H9 (cell line): ENCODE measurements at regions not wholly inside any gene's neighbourhood (a gene's known extent, or its start where the extent isn't known, plus 50 kb on each side); places are given as distances from the start of the nearest gene placed in this dataset.
"Not testable (repeated sequence)": the region's sequence is repeated elsewhere in the genome, so short reads cannot be mapped to it uniquely, and the experiment has no call there.

ENCODE experiments used
- DNase-seq: peaks from one replicate; pipeline ENCODE4 v3.0.0-alpha.2; 2017
- H2AFZ ChIP-seq: one replicate; pipeline ENCODE4 v1.6.1; 2013; ENCODE audit warnings: mild to moderate bottlenecking, low read length, control low read depth, moderate library complexity
- H2AK5ac ChIP-seq: 2 replicates; pipeline ENCODE4 v1.6.1; 2013; ENCODE audit warnings: low read length, control low read depth, mixed read lengths; ENCODE audit not compliant: insufficient read length
- H2BK120ac ChIP-seq: one replicate; pipeline ENCODE4 v1.6.1; 2013; ENCODE audit warnings: low read depth, mild to moderate bottlenecking, low read length, control low read depth, inconsistent platforms; ENCODE audit not compliant: poor library complexity, severe bottlenecking
- H2BK12ac ChIP-seq: 2 replicates; pipeline ENCODE4 v1.6.1; 2013; ENCODE audit warnings: low read length, control low read depth, mixed read lengths, low read depth; ENCODE audit not compliant: insufficient read length
- H2BK15ac ChIP-seq: 2 replicates; pipeline ENCODE4 v1.6.1; 2013; ENCODE audit warnings: low read depth, low read length, control low read depth
- H2BK20ac ChIP-seq: one replicate; pipeline ENCODE4 v1.6.1; 2013; ENCODE audit warnings: low read depth, mild to moderate bottlenecking, low read length, control low read depth, inconsistent platforms; ENCODE audit not compliant: poor library complexity, severe bottlenecking
- H2BK5ac ChIP-seq: 2 replicates; pipeline ENCODE4 v1.6.1; 2013; ENCODE audit warnings: low read length, control low read depth, mixed read lengths; ENCODE audit not compliant: insufficient read length
- H3K14ac ChIP-seq: 2 replicates; pipeline ENCODE4 v1.6.1; 2013; ENCODE audit warnings: low read length, control low read depth; ENCODE audit not compliant: insufficient read depth
- H3K18ac ChIP-seq: 2 replicates; pipeline ENCODE4 v1.6.1; 2013; ENCODE audit warnings: low read depth, mild to moderate bottlenecking, mixed read lengths, low read length, control low read depth; ENCODE audit not compliant: insufficient read length
- H3K23ac ChIP-seq: 2 replicates; pipeline ENCODE4 v1.6.1; 2013; ENCODE audit warnings: low read length, control low read depth, mixed read lengths, low read depth; ENCODE audit not compliant: insufficient read length
- H3K23me2 ChIP-seq: 2 replicates; pipeline ENCODE4 v1.6.1; 2013; ENCODE audit warnings: low read depth, mild to moderate bottlenecking, mixed read lengths, low read length, control low read depth; ENCODE audit not compliant: insufficient read length, poor library complexity, severe bottlenecking
- H3K27ac ChIP-seq: 2 replicates; pipeline ENCODE4 v1.5.1; 2013; ENCODE audit warnings: low read length, control low read depth, mixed read lengths, low read depth; ENCODE audit not compliant: insufficient read length
- H3K27me3 ChIP-seq: 2 replicates; pipeline ENCODE4 v1.6.1; 2013; ENCODE audit warnings: low read length, control low read depth, inconsistent platforms; ENCODE audit not compliant: insufficient read depth
- H3K4ac ChIP-seq: 2 replicates; pipeline ENCODE4 v1.6.1; 2013; ENCODE audit warnings: low read depth, mild to moderate bottlenecking, control low read depth, inconsistent platforms, low read length, moderate library complexity
- H3K4me1 ChIP-seq: 2 replicates; pipeline ENCODE4 v1.6.1; 2013; ENCODE audit warnings: low read length, control low read depth, inconsistent platforms; ENCODE audit not compliant: insufficient read depth
- H3K4me2 ChIP-seq: 2 replicates; pipeline ENCODE4 v1.6.1; 2013; ENCODE audit warnings: low read length, control low read depth, mixed read lengths; ENCODE audit not compliant: insufficient read length, insufficient read depth
- H3K56ac ChIP-seq: 2 replicates; pipeline ENCODE4 v1.6.1; 2013; ENCODE audit warnings: low read depth, mild to moderate bottlenecking, mixed read lengths, low read length, control low read depth; ENCODE audit not compliant: insufficient read length
- H3K79me1 ChIP-seq: 2 replicates; pipeline ENCODE4 v1.6.1; 2013; ENCODE audit warnings: low read depth, mild to moderate bottlenecking, moderate library complexity, low read length, control low read depth, inconsistent platforms; ENCODE audit not compliant: insufficient read depth, poor library complexity, severe bottlenecking
- H3K79me2 ChIP-seq: 2 replicates; pipeline ENCODE4 v1.6.1; 2013; ENCODE audit warnings: low read length, control low read depth, inconsistent platforms; ENCODE audit not compliant: insufficient read depth
- H3K9ac ChIP-seq: 2 replicates; pipeline ENCODE4 v1.6.1; 2013; ENCODE audit warnings: low read length, control low read depth, mixed read lengths; ENCODE audit not compliant: insufficient read length; ENCODE audit errors: extremely low read depth
- H3K9me3 ChIP-seq: one replicate; pipeline ENCODE4 v1.6.1; 2013; ENCODE audit warnings: low read depth, low read length, inconsistent platforms; ENCODE audit not compliant: control insufficient read depth
- H3T11ph ChIP-seq: one replicate; pipeline ENCODE4 v1.6.1; 2013; ENCODE audit warnings: mild to moderate bottlenecking, low read length, control low read depth, inconsistent platforms
- H4K20me1 ChIP-seq: one replicate; pipeline ENCODE4 v1.6.1; 2013; ENCODE audit not compliant: control insufficient read depth, insufficient read length, insufficient read depth
- H4K5ac ChIP-seq: 2 replicates; pipeline ENCODE4 v1.6.1; 2013; ENCODE audit warnings: low read depth, mild to moderate bottlenecking, mixed read lengths, low read length, control low read depth; ENCODE audit not compliant: insufficient read length
- H4K8ac ChIP-seq: replicated peaks from 2 replicates; pipeline ENCODE4 v1.6.1; 2013; ENCODE audit warnings: low read length, control low read depth, mixed read lengths, low read depth; ENCODE audit not compliant: insufficient read length
- H4K91ac ChIP-seq: 2 replicates; pipeline ENCODE4 v1.6.1; 2013; ENCODE audit warnings: low read depth, mild to moderate bottlenecking, moderate library complexity, mixed read lengths, low read length, control low read depth; ENCODE audit not compliant: insufficient read length
- H3K27ac Mint-ChIP-seq, 3 experiments: 2 replicates in 2 of 3; 3 replicates in 1 of 3; pipeline ENCODE4 v1.8.0; 2020 to 2021; ENCODE audit warnings: mixed read lengths in 3 of 3, mild to moderate bottlenecking in 1 of 3, moderate library complexity in 1 of 3
- H3K27me3 Mint-ChIP-seq: 2 replicates; pipeline ENCODE4 v1.8.0; 2021; ENCODE audit warnings: low read depth, mild to moderate bottlenecking, moderate library complexity, mixed read lengths
- H3K36me3 Mint-ChIP-seq, 3 experiments: 2 replicates in 2 of 3; 3 replicates in 1 of 3; pipeline ENCODE4 v1.8.0; 2020 to 2021; ENCODE audit warnings: low read depth in 3 of 3, mixed read lengths in 3 of 3; ENCODE audit not compliant: insufficient read depth in 1 of 3
- H3K4me1 Mint-ChIP-seq, 2 experiments: 2 replicates each; pipeline ENCODE4 v1.8.0; 2020; ENCODE audit warnings: mixed read lengths in 2 of 2
- H3K4me3 Mint-ChIP-seq, 2 experiments: 2 replicates in 1 of 2; 3 replicates in 1 of 2; pipeline ENCODE4 v1.8.0; 2020 to 2021; ENCODE audit warnings: mild to moderate bottlenecking in 2 of 2, mixed read lengths in 2 of 2, moderate library complexity in 1 of 2
- H3K9me3 Mint-ChIP-seq, 2 experiments: 2 replicates in 1 of 2; 3 replicates in 1 of 2; pipeline ENCODE4 v1.8.0; 2020; ENCODE audit warnings: mild to moderate bottlenecking in 2 of 2, mixed read lengths in 2 of 2, moderate library complexity in 1 of 2
- WGBS: extraction: QIAGEN DNeasy Blood & Tissue Kit; methylation state at CpG from one replicate; pipeline ENCODE4 v1.1.7; 2013; ENCODE audit warnings: missing lambda C conversion rate, low lambda C conversion rate, mixed read lengths; ENCODE audit not compliant: insufficient read length; ENCODE audit errors: extremely low coverage; 5-methylcytosine and 5-hydroxymethylcytosine counted together
- TF ChIP-seq, protein P1 (sequence below): fragments of 200-600 bp; sonication (generic); conservative IDR thresholded peaks from 3 replicates; pipeline ENCODE4 v1.8.0; 2021; ENCODE audit warnings: antibody characterized with exemption, mild to moderate bottlenecking

DNA sequence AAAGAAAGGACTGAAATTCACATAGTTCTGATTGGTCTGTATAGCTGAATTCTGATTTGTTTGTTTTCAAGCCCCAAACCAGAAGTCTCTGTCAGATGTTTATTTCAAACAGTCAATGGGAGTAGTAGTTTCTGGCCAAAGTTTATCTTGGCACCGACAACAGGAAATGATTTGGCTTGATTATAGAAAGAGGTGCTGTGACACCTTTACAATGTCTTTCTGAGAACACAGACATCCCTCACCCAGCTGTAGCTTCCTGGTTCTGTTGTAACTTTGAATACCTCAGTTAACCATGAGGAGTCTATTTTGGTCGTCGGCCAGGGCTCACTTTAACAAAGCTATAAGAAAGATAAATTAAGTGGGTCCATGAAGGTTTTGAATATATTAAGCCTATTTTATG, 545.0 kb upstream of the ZNF804A start:
- Mint-ChIP-seq H3K4me3 (no peak overlapping the region), H3K27ac (no peak overlapping the region), H3K4me1 (no peaks in the 10 kb centered on the region), H3K9me3 (0 out of 5 replicates have a peak, but pooled peaks cover 0 to 3% of the 10 kb centered on the region in 2 experiments), H3K36me3 (no peaks in the 10 kb centered on the region), H3K27me3 (no peaks in the 10 kb centered on the region)
- H3T11ph ChIP-seq: no peak overlapping the region
- H3K23ac ChIP-seq: no peak overlapping the region
- H3K4me2 ChIP-seq: no peak overlapping the region
- no peak overlapping the region for H4K91ac ChIP-seq
- no peaks in the 10 kb centered on the region for H3K27me3 ChIP-seq
- WGBS: no CpG with 5 or more reads among the region's 3 CpGs
- no peak overlapping the region for H3K9ac ChIP-seq
- H3K14ac ChIP-seq: no peak overlapping the region
- no peak overlapping the region for H3K56ac ChIP-seq
- no peak overlapping the region for H4K8ac ChIP-seq
- H3K27ac ChIP-seq: no peak overlapping the region
- H3K79me2 ChIP-seq: no peaks in the 10 kb centered on the region
- H2BK15ac ChIP-seq: no peak overlapping the region
- no peak overlapping the region for H2BK120ac ChIP-seq
- H3K4ac ChIP-seq: no peak overlapping the region
- no peaks in the 10 kb centered on the region for H3K79me1 ChIP-seq
- H2AFZ ChIP-seq: no peak overlapping the region
- no peaks in the 10 kb centered on the region for H4K20me1 ChIP-seq
- H4K5ac ChIP-seq: no peak overlapping the region
- no peaks in the 10 kb centered on the region for H3K23me2 ChIP-seq
- TF ChIP-seq, protein P1, sequence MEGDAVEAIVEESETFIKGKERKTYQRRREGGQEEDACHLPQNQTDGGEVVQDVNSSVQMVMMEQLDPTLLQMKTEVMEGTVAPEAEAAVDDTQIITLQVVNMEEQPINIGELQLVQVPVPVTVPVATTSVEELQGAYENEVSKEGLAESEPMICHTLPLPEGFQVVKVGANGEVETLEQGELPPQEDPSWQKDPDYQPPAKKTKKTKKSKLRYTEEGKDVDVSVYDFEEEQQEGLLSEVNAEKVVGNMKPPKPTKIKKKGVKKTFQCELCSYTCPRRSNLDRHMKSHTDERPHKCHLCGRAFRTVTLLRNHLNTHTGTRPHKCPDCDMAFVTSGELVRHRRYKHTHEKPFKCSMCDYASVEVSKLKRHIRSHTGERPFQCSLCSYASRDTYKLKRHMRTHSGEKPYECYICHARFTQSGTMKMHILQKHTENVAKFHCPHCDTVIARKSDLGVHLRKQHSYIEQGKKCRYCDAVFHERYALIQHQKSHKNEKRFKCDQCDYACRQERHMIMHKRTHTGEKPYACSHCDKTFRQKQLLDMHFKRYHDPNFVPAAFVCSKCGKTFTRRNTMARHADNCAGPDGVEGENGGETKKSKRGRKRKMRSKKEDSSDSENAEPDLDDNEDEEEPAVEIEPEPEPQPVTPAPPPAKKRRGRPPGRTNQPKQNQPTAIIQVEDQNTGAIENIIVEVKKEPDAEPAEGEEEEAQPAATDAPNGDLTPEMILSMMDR: no peak
- H3K18ac ChIP-seq: no peak overlapping the region
- DNase-seq: no peak
- no peak overlapping the region for H2AK5ac ChIP-seq
- H3K4me1 ChIP-seq: no peaks in the 10 kb centered on the region
- no peak overlapping the region for H2BK20ac ChIP-seq
- no peak overlapping the region for H2BK5ac ChIP-seq
- H2BK12ac ChIP-seq: no peak overlapping the region
- no peaks in the 10 kb centered on the region for H3K9me3 ChIP-seq

DNA sequence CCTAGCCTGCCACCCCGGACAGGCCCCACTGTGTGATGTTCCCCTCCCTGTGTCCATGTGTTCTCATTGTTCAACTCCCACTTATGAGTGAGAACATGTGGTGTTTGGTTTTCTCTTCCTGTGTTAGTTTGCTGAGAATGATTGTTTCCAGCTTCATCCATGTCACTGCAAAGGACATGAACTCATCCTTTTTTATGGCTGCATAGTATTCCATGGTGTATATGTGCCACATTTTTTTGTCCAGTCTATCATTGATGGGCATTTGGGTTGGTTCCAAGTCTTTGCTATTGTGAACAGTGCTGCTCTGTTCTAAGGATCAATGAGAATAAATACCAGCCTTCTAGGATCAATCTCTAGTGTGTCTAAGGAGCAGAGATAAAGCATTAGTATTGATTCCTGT, 543.9 kb upstream of the ZNF804A start:
- H3K27ac ChIP-seq, H3K27me3 ChIP-seq, H3K23me2 ChIP-seq, H2AFZ ChIP-seq, H4K20me1 ChIP-seq, H3K4ac ChIP-seq, H3K4me2 ChIP-seq, H2BK12ac ChIP-seq, H3K79me2 ChIP-seq, DNase-seq, H3K18ac ChIP-seq, H3K27ac Mint-ChIP-seq, H2BK20ac ChIP-seq, H2BK120ac ChIP-seq, H3K4me3 Mint-ChIP-seq, H3T11ph ChIP-seq, H4K8ac ChIP-seq, H2AK5ac ChIP-seq, H3K27me3 Mint-ChIP-seq, H3K4me1 ChIP-seq, H3K9me3 ChIP-seq, H3K9ac ChIP-seq, H3K14ac ChIP-seq, H2BK5ac ChIP-seq, H2BK15ac ChIP-seq, H3K36me3 Mint-ChIP-seq, H4K91ac ChIP-seq, H3K79me1 ChIP-seq, H3K4me1 Mint-ChIP-seq, H4K5ac ChIP-seq, H3K56ac ChIP-seq, H3K23ac ChIP-seq, H3K9me3 Mint-ChIP-seq: not testable (repeated sequence)
- no CpG with 5 or more reads among the region's 1 CpG for WGBS
